CD14-positive monocyte (primary cell): ENCODE measurements at regions not wholly inside any gene's neighbourhood (a gene's known extent, or its start where the extent isn't known, plus 50 kb on each side); places are given as distances from the start of the nearest gene placed in this dataset.
"Not testable (repeated sequence)": the region's sequence is repeated elsewhere in the genome, so short reads cannot be mapped to it uniquely, and the experiment has no call there.

Experiments used
- DNase-seq, 3 donors: peaks; one replicate each; pipeline ENCODE4 v3.0.0-alpha.2; 2011 to 2022
- H2AFZ ChIP-seq: 2 replicates; pipeline ENCODE4 v1.6.0; 2012; ENCODE audit warnings: mild to moderate bottlenecking, low read depth, low read length, inconsistent platforms; ENCODE audit not compliant: insufficient read depth, poor library complexity, severe bottlenecking
- H3K27ac ChIP-seq, 2 donors: 1 replicate in 1 of 2; 2 replicates in 1 of 2; pipeline ENCODE4 v1.5.1; 2012 to 2013; ENCODE audit warnings: low read length in 2 of 2, control low read depth in 1 of 2, inconsistent platforms in 1 of 2, low read depth in 1 of 2, mild to moderate bottlenecking in 1 of 2
- H3K27me3 ChIP-seq, 2 donors: one replicate each; pipeline versions ENCODE4 v1.6.0 to v1.6.1; 2011 to 2013; ENCODE audit warnings: low read length in 2 of 2; ENCODE audit not compliant: control insufficient read depth in 2 of 2, insufficient read depth in 2 of 2
- H3K36me3 ChIP-seq, 2 donors: replicated peaks in 1 of 2; 1 replicate in 1 of 2; 2 replicates in 1 of 2; pipeline versions ENCODE4 v1.5.1 to v1.6.1; 2012 to 2013; ENCODE audit warnings: low read length in 2 of 2, control low read depth in 1 of 2, inconsistent platforms in 1 of 2, mild to moderate bottlenecking in 1 of 2; ENCODE audit not compliant: insufficient read depth in 2 of 2, control insufficient read depth in 1 of 2
- H3K4me1 ChIP-seq, 2 donors: 1 replicate in 1 of 2; 2 replicates in 1 of 2; pipeline versions ENCODE4 v1.5.1 to v1.6.1; 2012 to 2013; ENCODE audit warnings: low read length in 2 of 2, control low read depth in 1 of 2, inconsistent platforms in 1 of 2, mild to moderate bottlenecking in 1 of 2, moderate library complexity in 1 of 2; ENCODE audit not compliant: insufficient read depth in 2 of 2, control insufficient read depth in 1 of 2
- H3K4me2 ChIP-seq: replicated peaks from 2 replicates; pipeline ENCODE3; 2012; ENCODE audit warnings: low read length, moderate library complexity, mild to moderate bottlenecking; ENCODE audit not compliant: poor library complexity, severe bottlenecking; ENCODE audit errors: extremely low read depth
- H3K4me3 ChIP-seq, 3 experiments: fragments of 200-600 bp in 1 of 3; sonication (generic) in 1 of 3; replicated peaks in 1 of 3; 1 replicate in 2 of 3; 2 replicates in 1 of 3; pipeline ENCODE4 v1.5.1; 2011 to 2013; ENCODE audit warnings: low read length in 3 of 3, mild to moderate bottlenecking in 3 of 3, control low read depth in 2 of 3, low read depth in 2 of 3, inconsistent platforms in 1 of 3, moderate library complexity in 1 of 3
- H3K79me2 ChIP-seq: 2 replicates; pipeline ENCODE4 v1.6.0; 2012; ENCODE audit warnings: mild to moderate bottlenecking, control low read depth, inconsistent platforms, low read length, moderate library complexity; ENCODE audit not compliant: insufficient read depth
- H3K9ac ChIP-seq: 2 replicates; pipeline ENCODE4 v1.6.0; 2017; ENCODE audit warnings: low read length, mild to moderate bottlenecking; ENCODE audit not compliant: insufficient read depth, poor library complexity, severe bottlenecking
- H3K9me3 ChIP-seq, 2 donors: replicated peaks in 1 of 2; 1 replicate in 1 of 2; 2 replicates in 1 of 2; pipeline versions ENCODE4 v1.5.1 to v1.6.1; 2012 to 2013; ENCODE audit warnings: low read length in 2 of 2, control low read depth in 1 of 2; ENCODE audit not compliant: control insufficient read depth in 1 of 2, insufficient read depth in 1 of 2
- H4K20me1 ChIP-seq: 2 replicates; pipeline ENCODE4 v1.6.0; 2012; ENCODE audit warnings: mild to moderate bottlenecking, low read length, control low read depth, moderate library complexity; ENCODE audit not compliant: insufficient read depth
- H3K27ac Mint-ChIP-seq, 7 donors: one replicate each; pipeline ENCODE4 v1.8.0; 2020; ENCODE audit warnings: mild to moderate bottlenecking in 7 of 7, mixed read lengths in 7 of 7, moderate library complexity in 6 of 7, inconsistent platforms in 2 of 7
- H3K27me3 Mint-ChIP-seq, 3 donors: one replicate each; pipeline ENCODE4 v1.8.0; 2021 to 2022; ENCODE audit warnings: low read depth in 3 of 3, mild to moderate bottlenecking in 3 of 3, mixed read lengths in 3 of 3, moderate library complexity in 3 of 3, inconsistent platforms in 1 of 3
- H3K36me3 Mint-ChIP-seq, 2 donors: one replicate each; pipeline ENCODE4 v1.8.0; 2020; ENCODE audit warnings: mixed read lengths in 2 of 2, inconsistent platforms in 1 of 2, mild to moderate bottlenecking in 1 of 2
- H3K4me1 Mint-ChIP-seq: one replicate; pipeline ENCODE4 v1.8.0; 2020; ENCODE audit warnings: mild to moderate bottlenecking, mixed read lengths
- H3K4me3 Mint-ChIP-seq, 2 donors: one replicate each; pipeline ENCODE4 v1.8.0; 2020; ENCODE audit warnings: mild to moderate bottlenecking in 2 of 2, mixed read lengths in 2 of 2, moderate library complexity in 1 of 2
- H3K9me3 Mint-ChIP-seq, 7 donors: one replicate each; pipeline ENCODE4 v1.8.0; 2020 to 2022; ENCODE audit warnings: mixed read lengths in 7 of 7, mild to moderate bottlenecking in 6 of 7, moderate library complexity in 6 of 7, inconsistent platforms in 2 of 7
- CTCF ChIP-seq: fragments of 200-600 bp; IDR thresholded peaks from one replicate; pipeline ENCODE4 v1.8.0; 2022; ENCODE audit warnings: antibody characterized with exemption, mild to moderate bottlenecking
- WGBS: methylation state at CpG from one replicate; pipeline ENCODE4 v1.1.5; 2013; ENCODE audit warnings: missing lambda C conversion rate; ENCODE audit not compliant: insufficient coverage; 5-methylcytosine and 5-hydroxymethylcytosine counted together
- intact Hi-C, 2 donors: fragments of 100-400 bp; cut with micrococcal nuclease; formaldehyde crosslinking; loops; one replicate each; pipeline versions ENCODE4 v1.15.0 to v1.15.1; 2023

GRCh38 chr13:86633346-86633745 lies 834.1 kb upstream of the SLITRK6 start:
- H3K4me1 Mint-ChIP-seq, result no peaks in the 10 kb centered on the region
- Histone ChIP-seq H3K4me2 (no peak overlapping the region), H3K79me2 (no peaks in the 10 kb centered on the region), H3K27me3 (no peaks in the 10 kb centered on the region), H3K4me1 (no peaks in the 10 kb centered on the region), H3K9me3 (peaks cover 3 to 6% of the 10 kb centered on the region in 2 donors), H4K20me1 (no peaks in the 10 kb centered on the region), H3K36me3 (no peaks in the 10 kb centered on the region), H2AFZ (no peak overlapping the region), H3K9ac (no peak overlapping the region), H3K27ac (no peak overlapping the region), H3K4me3 (no peak overlapping the region)
- intact Hi-C loops, result no loop called here
- no peak overlapping the region for H3K27ac Mint-ChIP-seq
- TF ChIP-seq CTCF, result no peak
- no peaks in the 10 kb centered on the region for H3K27me3 Mint-ChIP-seq
- no peaks in the 10 kb centered on the region for H3K36me3 Mint-ChIP-seq
- no CpG with 5 or more reads among the region's 3 CpGs for WGBS
- no peak overlapping the region for H3K4me3 Mint-ChIP-seq
- peaks cover 0 to 4% (median 0%) of the 10 kb centered on the region in 7 donors for H3K9me3 Mint-ChIP-seq
- DNase-seq, result no peak

GRCh38 chr13:86651171-86651570 lies 852.0 kb upstream of the SLITRK6 start:
- 33% methylated on average over 3 of the region's 5 CpGs for WGBS
- DNase-seq, H3K4me1 Mint-ChIP-seq, H3K27me3 ChIP-seq, H3K27me3 Mint-ChIP-seq, H3K27ac ChIP-seq, H3K4me2 ChIP-seq, H3K4me1 ChIP-seq, H3K4me3 ChIP-seq, intact Hi-C loops, H3K4me3 Mint-ChIP-seq, H4K20me1 ChIP-seq, H3K9ac ChIP-seq, H3K79me2 ChIP-seq, H3K36me3 ChIP-seq, H3K36me3 Mint-ChIP-seq, H3K9me3 ChIP-seq, H2AFZ ChIP-seq, H3K27ac Mint-ChIP-seq: not testable (repeated sequence)
- peaks cover 0 to 14% (median 6%) of the 10 kb centered on the region in 7 donors for H3K9me3 Mint-ChIP-seq
